ENCODE measurements at regions not wholly inside any gene's neighbourhood (a gene's known extent, or its start where the extent isn't known, plus 50 kb on each side); places are given as distances from the start of the nearest gene placed in this dataset.

- TF ChIP-seq CTCF (IDR thresholded peaks at IDR 0.05; ENCODE audit: control extremely low read depth, extremely low read depth, low read depth, missing control alignments), result no peak
- POLR2A ChIA-PET, result no interaction called here
- no peak for DNase-seq (ENCODE audit: extremely low spot score)
- CTCF ChIA-PET, result no interaction called here
Measured at GRCh38 chr3:70392227-70392626, 79.8 kb upstream of the MDFIC2 start.

DNA sequence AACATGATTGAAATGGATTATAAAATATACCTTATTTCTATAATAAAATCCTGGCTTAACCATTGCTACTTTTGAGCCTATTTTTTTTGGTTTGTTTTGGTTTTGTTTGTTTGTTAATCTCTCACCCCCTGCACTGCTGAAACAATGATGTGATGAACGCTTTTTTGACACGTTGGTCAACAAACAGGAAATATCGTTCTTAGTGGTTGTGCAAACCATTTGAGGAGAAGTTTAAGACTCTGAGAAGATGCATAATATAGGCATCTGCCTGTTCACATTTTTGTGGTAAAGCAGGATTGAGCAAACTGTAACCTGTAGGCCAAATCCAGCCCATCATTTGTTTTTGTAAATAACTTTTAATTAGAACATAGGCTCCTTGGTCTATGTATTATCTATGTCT is 75.5 kb upstream of the MDFIC2 start:
- no peak for DNase-seq (ENCODE audit: extremely low spot score)
- TF ChIP-seq CTCF (IDR thresholded peaks at IDR 0.05; ENCODE audit: control extremely low read depth, extremely low read depth, low read depth, missing control alignments), result no peak
- CTCF ChIA-PET, result no interaction called here
- POLR2A ChIA-PET, result no interaction called here

GRCh38 chr3:70386846-70387245 is 74.4 kb upstream of the MDFIC2 start:
- CTCF ChIA-PET, result no interaction called here
- no peak for TF ChIP-seq CTCF (IDR thresholded peaks at IDR 0.05; ENCODE audit: control extremely low read depth, extremely low read depth, low read depth, missing control alignments)
- DNase-seq (ENCODE audit: extremely low spot score), result no peak
- POLR2A ChIA-PET, result no interaction called here

GRCh38 chr3:70386043-70386442 is 73.6 kb upstream of the MDFIC2 start:
- no peak for TF ChIP-seq CTCF (IDR thresholded peaks at IDR 0.05; ENCODE audit: control extremely low read depth, extremely low read depth, low read depth, missing control alignments)
- POLR2A ChIA-PET, result no interaction called here
- CTCF ChIA-PET, result interaction anchor here (0.9 to 1.1 kb wide), 3 partner anchors 11 to 278 kb away, joined by 3 read pairs; no protein-coding TSS in a partner anchor
- no peak for DNase-seq (ENCODE audit: extremely low spot score)

DNA sequence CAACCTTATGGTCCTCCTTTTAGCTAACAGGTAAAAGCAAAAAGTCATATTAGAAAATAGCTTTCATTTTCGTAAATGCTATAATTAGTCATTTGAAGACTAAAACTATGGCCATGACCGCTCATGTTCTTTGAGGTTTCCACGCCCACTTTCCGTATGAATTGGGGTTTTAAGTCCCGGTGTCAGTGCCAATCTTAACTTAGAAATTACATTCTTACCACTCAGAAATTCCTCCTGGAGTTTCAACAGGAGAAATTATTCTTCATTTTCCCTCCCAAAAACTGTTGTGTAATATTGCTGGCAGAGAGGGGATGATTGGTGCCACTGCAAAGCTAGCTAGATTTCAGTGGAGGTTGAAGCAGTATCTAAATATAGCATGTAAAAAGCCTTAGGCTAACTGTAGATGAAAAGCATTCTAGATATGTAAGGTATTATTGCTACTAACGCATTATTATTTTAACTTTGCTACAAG is 71.0 kb upstream of the MDFIC2 start:
- DNase-seq (ENCODE audit: extremely low spot score), result peak; percentile 20
- ChIA-PET CTCF (interaction anchor here (1.0 to 1.6 kb wide), 2 partner anchors 8 to 25 kb away, joined by 3 to 7 read pairs; no protein-coding TSS in a partner anchor), POLR2A (no interaction called here)
- TF ChIP-seq CTCF (IDR thresholded peaks at IDR 0.05; ENCODE audit: control extremely low read depth, extremely low read depth, low read depth, missing control alignments), result no peak

GRCh38 chr3:70374179-70374578 is 61.7 kb upstream of the MDFIC2 start:
- DNase-seq (ENCODE audit: extremely low spot score), result no peak
- POLR2A ChIA-PET, result no interaction called here
- CTCF ChIA-PET, result interaction anchor here (1.3 kb wide), 1 partner anchor 16 kb away, joined by 3 read pairs; no protein-coding TSS in a partner anchor
- no peak for TF ChIP-seq CTCF (IDR thresholded peaks at IDR 0.05; ENCODE audit: control extremely low read depth, extremely low read depth, low read depth, missing control alignments)
